KMS-11 (cell line): ENCODE measurements at regions not wholly inside any gene's neighbourhood (a gene's known extent, or its start where the extent isn't known, plus 50 kb on each side); places are given as distances from the start of the nearest gene placed in this dataset.

Source experiments
- H2AFZ ChIP-seq: fragments of 200-600 bp; sonication (generic); 2 replicates; pipeline ENCODE4 v1.6.1; 2016; ENCODE audit warnings: antibody characterized with exemption, mixed run types, low read depth
- H3K27ac ChIP-seq: fragments of 200-600 bp; sonication (generic); 2 replicates; pipeline ENCODE4 v1.6.1; 2016; ENCODE audit warnings: mild to moderate bottlenecking, mixed run types
- H3K27me3 ChIP-seq: fragments of 200-600 bp; sonication (generic); 2 replicates; pipeline ENCODE4 v1.6.1; 2017; ENCODE audit warnings: mild to moderate bottlenecking, low read depth, mixed run types, moderate library complexity; ENCODE audit not compliant: insufficient read depth
- H3K36me3 ChIP-seq: fragments of 200-600 bp; sonication (generic); 2 replicates; pipeline ENCODE4 v1.6.1; 2017; ENCODE audit warnings: mild to moderate bottlenecking, mixed run types; ENCODE audit not compliant: insufficient read depth
- H3K4me1 ChIP-seq: fragments of 200-600 bp; sonication (generic); 2 replicates; pipeline ENCODE4 v1.6.1; 2016; ENCODE audit warnings: mild to moderate bottlenecking, low read depth, mixed run types; ENCODE audit not compliant: poor library complexity, severe bottlenecking
- H3K4me2 ChIP-seq: fragments of 200-600 bp; sonication (generic); 2 replicates; pipeline ENCODE4 v1.7.0; 2016; ENCODE audit warnings: mild to moderate bottlenecking, mixed run types
- H3K4me3 ChIP-seq: fragments of 200-600 bp; sonication (generic); IDR thresholded peaks from 2 replicates; pipeline ENCODE4 v1.6.1; 2017; ENCODE audit warnings: low read depth, low read length, mixed read lengths; ENCODE audit not compliant: insufficient read depth
- H3K79me2 ChIP-seq: fragments of 200-600 bp; sonication (generic); 2 replicates; pipeline ENCODE4 v1.6.1; 2016; ENCODE audit warnings: low read depth, mixed run types; ENCODE audit not compliant: insufficient read depth
- H3K9ac ChIP-seq: fragments of 200-600 bp; sonication (generic); 2 replicates; pipeline ENCODE4 v1.6.1; 2016; ENCODE audit warnings: mild to moderate bottlenecking, mixed run types
- H4K20me1 ChIP-seq: fragments of 200-600 bp; sonication (generic); 2 replicates; pipeline ENCODE4 v1.6.1; 2016; ENCODE audit warnings: mild to moderate bottlenecking, mixed run types; ENCODE audit not compliant: insufficient read depth
- TF ChIP-seq, protein P1 (sequence below): fragments of 200-600 bp; sonication (generic); conservative IDR thresholded peaks from 2 replicates; pipeline ENCODE4 v1.6.1; 2017; ENCODE audit warnings: low read depth, mild to moderate bottlenecking, antibody characterized with exemption, low read length, moderate library complexity, mixed read lengths

DNA sequence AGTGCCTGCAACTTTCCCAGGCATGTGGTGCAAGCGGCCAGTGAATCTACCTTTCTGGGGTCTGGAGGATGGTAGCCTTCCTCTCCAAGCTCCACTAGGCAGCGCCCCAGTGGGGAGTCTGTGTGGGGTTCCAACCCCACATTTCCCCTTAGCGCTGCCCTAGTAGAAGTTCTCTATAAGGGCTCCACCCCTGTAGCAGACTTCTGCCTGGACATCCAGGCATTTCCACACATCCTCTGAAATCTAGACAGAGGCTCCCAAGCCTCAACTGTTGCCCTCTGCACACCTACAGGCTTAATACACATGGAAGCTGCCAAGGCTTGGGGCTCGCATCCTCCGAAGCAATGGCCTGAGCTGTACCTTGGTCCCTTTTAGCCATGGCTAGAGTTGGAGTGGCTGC lies 321.6 kb downstream of the TFAP2A start:
- H3K27me3 ChIP-seq: no peaks in the 10 kb centered on the region
- no peak overlapping the region for H3K4me2 ChIP-seq
- no peak overlapping the region for H3K4me3 ChIP-seq
- no peaks in the 10 kb centered on the region for H4K20me1 ChIP-seq
- no peaks in the 10 kb centered on the region for H3K4me1 ChIP-seq
- H3K9ac ChIP-seq: no peak overlapping the region
- H2AFZ ChIP-seq: no peak overlapping the region
- no peaks in the 10 kb centered on the region for H3K36me3 ChIP-seq
- no peaks in the 10 kb centered on the region for H3K79me2 ChIP-seq
- TF ChIP-seq, protein P1, sequence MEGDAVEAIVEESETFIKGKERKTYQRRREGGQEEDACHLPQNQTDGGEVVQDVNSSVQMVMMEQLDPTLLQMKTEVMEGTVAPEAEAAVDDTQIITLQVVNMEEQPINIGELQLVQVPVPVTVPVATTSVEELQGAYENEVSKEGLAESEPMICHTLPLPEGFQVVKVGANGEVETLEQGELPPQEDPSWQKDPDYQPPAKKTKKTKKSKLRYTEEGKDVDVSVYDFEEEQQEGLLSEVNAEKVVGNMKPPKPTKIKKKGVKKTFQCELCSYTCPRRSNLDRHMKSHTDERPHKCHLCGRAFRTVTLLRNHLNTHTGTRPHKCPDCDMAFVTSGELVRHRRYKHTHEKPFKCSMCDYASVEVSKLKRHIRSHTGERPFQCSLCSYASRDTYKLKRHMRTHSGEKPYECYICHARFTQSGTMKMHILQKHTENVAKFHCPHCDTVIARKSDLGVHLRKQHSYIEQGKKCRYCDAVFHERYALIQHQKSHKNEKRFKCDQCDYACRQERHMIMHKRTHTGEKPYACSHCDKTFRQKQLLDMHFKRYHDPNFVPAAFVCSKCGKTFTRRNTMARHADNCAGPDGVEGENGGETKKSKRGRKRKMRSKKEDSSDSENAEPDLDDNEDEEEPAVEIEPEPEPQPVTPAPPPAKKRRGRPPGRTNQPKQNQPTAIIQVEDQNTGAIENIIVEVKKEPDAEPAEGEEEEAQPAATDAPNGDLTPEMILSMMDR: no peak
- H3K27ac ChIP-seq: no peak overlapping the region

DNA sequence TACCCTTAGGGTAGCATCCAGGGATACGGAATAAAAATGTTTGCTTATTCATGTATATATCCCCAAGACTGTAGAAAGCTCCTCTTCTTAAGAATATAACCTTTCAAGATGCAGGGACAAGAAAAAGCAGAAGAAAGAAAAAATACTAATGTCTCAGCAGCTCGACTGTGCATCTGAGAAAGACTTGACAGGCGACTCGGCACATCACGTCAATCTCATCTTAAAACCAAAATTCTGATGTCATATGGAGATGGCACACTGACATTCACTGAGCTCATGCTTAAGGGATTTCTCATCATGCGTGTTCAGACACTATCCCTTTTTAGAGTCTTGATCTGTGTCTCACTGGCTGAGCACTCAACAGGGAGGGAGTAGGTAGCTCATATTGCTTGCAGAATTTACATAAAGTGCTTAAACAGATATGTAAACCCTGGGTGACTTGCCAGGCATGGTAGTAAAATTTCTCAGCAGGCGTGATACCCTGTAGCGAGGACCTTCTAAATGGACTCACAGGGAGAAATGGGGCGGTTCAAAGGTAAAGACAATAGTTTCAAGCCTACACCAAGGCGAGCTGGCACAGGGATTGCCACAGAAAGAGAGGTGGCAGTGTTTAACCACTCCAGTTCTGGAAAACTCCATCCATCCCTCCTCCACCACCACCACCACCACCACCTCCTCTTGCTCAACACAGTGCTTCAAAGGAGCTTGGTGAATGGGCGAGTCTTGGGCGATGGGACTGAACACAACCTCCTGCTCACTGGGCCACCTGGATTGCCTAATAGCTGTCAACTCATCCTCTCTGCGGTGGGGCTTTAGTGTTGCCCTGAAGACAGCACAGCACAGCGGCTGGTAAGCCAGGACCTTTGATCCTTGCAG lies 330.5 kb downstream of the TFAP2A start:
- Histone ChIP-seq H3K4me3 (no peak overlapping the region), H2AFZ (no peak overlapping the region), H3K27ac (no peak overlapping the region), H3K36me3 (no peaks in the 10 kb centered on the region), H4K20me1 (no peaks in the 10 kb centered on the region), H3K79me2 (no peaks in the 10 kb centered on the region), H3K9ac (no peak overlapping the region), H3K27me3 (no peaks in the 10 kb centered on the region), H3K4me2 (no peak overlapping the region), H3K4me1 (no peaks in the 10 kb centered on the region)
- TF ChIP-seq, protein P1: no peak

DNA sequence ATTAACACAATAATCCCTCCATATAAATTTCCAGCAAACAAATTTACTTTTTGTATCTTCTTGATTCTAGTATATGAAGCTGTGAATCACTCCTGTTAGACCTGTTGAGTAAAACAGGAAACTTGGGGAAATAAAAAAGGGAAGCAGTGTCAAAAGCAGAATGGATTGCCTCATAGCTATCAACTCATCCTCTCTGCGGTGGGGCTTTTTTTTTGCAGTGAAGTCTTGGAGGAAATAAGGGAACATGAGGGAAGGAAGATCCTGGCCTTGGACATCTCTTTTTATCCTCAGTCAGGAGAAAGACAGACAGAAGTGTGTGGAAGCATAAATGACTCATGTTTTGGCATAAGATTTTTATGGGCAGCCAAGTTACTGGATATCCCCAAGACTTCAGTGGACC lies 332.5 kb downstream of the TFAP2A start:
- Histone ChIP-seq H3K4me2 (no peak overlapping the region), H3K9ac (no peak overlapping the region), H3K79me2 (no peaks in the 10 kb centered on the region), H2AFZ (no peak overlapping the region), H3K4me3 (no peak overlapping the region), H3K4me1 (no peaks in the 10 kb centered on the region), H3K36me3 (no peaks in the 10 kb centered on the region), H3K27me3 (no peaks in the 10 kb centered on the region), H4K20me1 (no peaks in the 10 kb centered on the region), H3K27ac (no peak overlapping the region)
- TF ChIP-seq, protein P1: no peak

DNA sequence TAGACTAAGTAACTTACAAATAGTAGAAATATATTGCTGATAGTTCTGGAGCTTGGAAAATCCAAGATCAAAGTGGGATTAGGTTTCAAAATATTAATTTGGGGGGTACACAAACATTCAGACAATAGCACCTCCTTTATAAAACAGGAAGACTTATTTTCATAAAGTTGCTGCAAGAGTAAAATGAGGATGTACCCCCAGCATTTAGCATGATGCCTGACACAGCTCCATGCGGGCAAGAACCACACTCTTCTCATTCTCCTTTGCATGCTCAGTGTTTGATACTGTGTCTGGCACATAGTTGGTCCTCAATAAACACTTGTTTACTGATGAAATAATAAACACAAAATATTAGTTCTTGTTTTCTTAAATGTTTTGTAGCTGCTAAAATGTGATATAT lies 332.9 kb downstream of the TFAP2A start:
- TF ChIP-seq, protein P1: no peak
- no peak overlapping the region for H3K4me3 ChIP-seq
- H3K27ac ChIP-seq: no peak overlapping the region
- H2AFZ ChIP-seq: no peak overlapping the region
- H3K9ac ChIP-seq: no peak overlapping the region
- no peaks in the 10 kb centered on the region for H4K20me1 ChIP-seq
- no peaks in the 10 kb centered on the region for H3K4me1 ChIP-seq
- no peak overlapping the region for H3K4me2 ChIP-seq
- H3K27me3 ChIP-seq: no peaks in the 10 kb centered on the region
- no peaks in the 10 kb centered on the region for H3K36me3 ChIP-seq
- no peaks in the 10 kb centered on the region for H3K79me2 ChIP-seq
